Transverse colon (tissue), 3 donors: ENCODE measurements at regions not wholly inside any gene's neighbourhood (a gene's known extent, or its start where the extent isn't known, plus 50 kb on each side); places are given as distances from the start of the nearest gene placed in this dataset.

Experiments used
- POLR2A ChIP-seq: fragments of 450-650 bp; IDR thresholded peaks from one replicate; pipeline ENCODE4 v1.6.1; 2016; ENCODE audit warnings: antibody characterized with exemption, mild to moderate bottlenecking, moderate library complexity
- TF ChIP-seq, protein P1 (sequence below), 5 experiments: fragments of 200-600 bp in 3 of 5; fragments of 450-650 bp in 2 of 5; sonication (generic) in 3 of 5; IDR thresholded peaks; 1 replicate in 2 of 5; 2 replicates in 3 of 5; pipeline ENCODE4 v1.5.1; 2016 to 2017; ENCODE audit warnings: antibody characterized with exemption in 5 of 5, inconsistent platforms in 3 of 5, mild to moderate bottlenecking in 2 of 5, moderate library complexity in 1 of 5

DNA sequence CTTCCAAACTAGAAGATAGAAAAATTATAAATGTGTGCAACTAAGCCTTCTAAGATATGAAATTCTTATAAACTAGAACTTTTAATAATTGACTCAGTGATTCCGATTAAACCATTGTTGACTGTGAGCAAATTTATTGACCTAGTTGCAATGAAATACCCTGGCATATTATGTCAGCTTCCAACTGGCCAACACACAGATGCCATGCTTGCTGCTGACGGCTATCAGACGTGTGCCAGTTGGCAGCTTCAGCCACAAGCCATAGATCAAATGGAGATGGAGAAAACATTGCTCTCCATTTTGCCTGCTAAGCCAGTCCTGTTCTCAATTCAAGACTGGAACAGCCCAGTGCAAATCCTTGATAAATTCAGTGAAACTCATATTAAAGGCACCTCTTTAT lies 101.7 kb upstream of the HDGFL1 start:
- TF ChIP-seq, protein P1, sequence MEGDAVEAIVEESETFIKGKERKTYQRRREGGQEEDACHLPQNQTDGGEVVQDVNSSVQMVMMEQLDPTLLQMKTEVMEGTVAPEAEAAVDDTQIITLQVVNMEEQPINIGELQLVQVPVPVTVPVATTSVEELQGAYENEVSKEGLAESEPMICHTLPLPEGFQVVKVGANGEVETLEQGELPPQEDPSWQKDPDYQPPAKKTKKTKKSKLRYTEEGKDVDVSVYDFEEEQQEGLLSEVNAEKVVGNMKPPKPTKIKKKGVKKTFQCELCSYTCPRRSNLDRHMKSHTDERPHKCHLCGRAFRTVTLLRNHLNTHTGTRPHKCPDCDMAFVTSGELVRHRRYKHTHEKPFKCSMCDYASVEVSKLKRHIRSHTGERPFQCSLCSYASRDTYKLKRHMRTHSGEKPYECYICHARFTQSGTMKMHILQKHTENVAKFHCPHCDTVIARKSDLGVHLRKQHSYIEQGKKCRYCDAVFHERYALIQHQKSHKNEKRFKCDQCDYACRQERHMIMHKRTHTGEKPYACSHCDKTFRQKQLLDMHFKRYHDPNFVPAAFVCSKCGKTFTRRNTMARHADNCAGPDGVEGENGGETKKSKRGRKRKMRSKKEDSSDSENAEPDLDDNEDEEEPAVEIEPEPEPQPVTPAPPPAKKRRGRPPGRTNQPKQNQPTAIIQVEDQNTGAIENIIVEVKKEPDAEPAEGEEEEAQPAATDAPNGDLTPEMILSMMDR (IDR thresholded peaks at IDR 0.05), result no peak
- TF ChIP-seq POLR2A, result no peak
